CD4-positive, alpha-beta T cell (primary cell): ENCODE measurements at regions not wholly inside any gene's neighbourhood (a gene's known extent, or its start where the extent isn't known, plus 50 kb on each side); places are given as distances from the start of the nearest gene placed in this dataset.

Source experiments
- ATAC-seq: fragments of 200-7000 bp; cut with Tn5 transposase; one replicate; pipeline ENCODE4 v1.10.0; 2022; ENCODE audit warnings: mild to moderate bottlenecking; ENCODE audit not compliant: poor library complexity
- CTCF ChIA-PET: fragments of 350-600 bp; sonication (Branson Sonifier 250); formaldehyde crosslinking; loops from one replicate; lab custom pipeline; 2021; ENCODE audit warnings: antibody characterized with exemption, inconsistent platforms; lab: Charles Lee
- POLR2A ChIA-PET: fragments of 350-600 bp; sonication (Branson Sonifier 250); formaldehyde crosslinking; loops from one replicate; lab custom pipeline; 2021; ENCODE audit warnings: antibody characterized with exemption, inconsistent platforms; lab: Charles Lee
- DNase-seq, 14 experiments: peaks; one replicate each; pipeline ENCODE4 v3.0.0-alpha.2; 2013 to 2020; ENCODE audit warnings: mixed read lengths in 2 of 14
- H3K27ac ChIP-seq, 2 donors: one replicate each; pipeline versions ENCODE4 v1.5.1 to v1.7.0; 2013; ENCODE audit warnings: low read length in 2 of 2, low read depth in 1 of 2, mild to moderate bottlenecking in 1 of 2
- H3K27me3 ChIP-seq, 2 experiments: 1 replicate in 1 of 2; 2 replicates in 1 of 2; pipeline versions ENCODE4 v1.6.1 to v1.7.0; 2013; ENCODE audit warnings: low read length in 2 of 2, control low read depth in 1 of 2, mild to moderate bottlenecking in 1 of 2, moderate library complexity in 1 of 2; ENCODE audit not compliant: insufficient read depth in 2 of 2, control insufficient read depth in 1 of 2
- H3K36me3 ChIP-seq: one replicate; pipeline ENCODE4 v1.6.1; 2013; ENCODE audit warnings: low read length, control low read depth; ENCODE audit not compliant: insufficient read depth
- H3K4me1 ChIP-seq: one replicate; pipeline ENCODE4 v1.6.1; 2013; ENCODE audit warnings: low read length, control low read depth; ENCODE audit not compliant: insufficient read depth
- H3K4me3 ChIP-seq: one replicate; pipeline ENCODE4 v1.5.1; 2013; ENCODE audit warnings: mild to moderate bottlenecking, low read length, moderate library complexity
- H3K9me3 ChIP-seq, 2 experiments: 1 replicate in 1 of 2; 2 replicates in 1 of 2; pipeline versions ENCODE4 v1.6.1 to v1.7.0; 2013; ENCODE audit warnings: low read length in 2 of 2, mild to moderate bottlenecking in 2 of 2, control low read depth in 1 of 2, moderate library complexity in 1 of 2; ENCODE audit not compliant: control insufficient read depth in 1 of 2, insufficient read depth in 1 of 2
- H3K27ac Mint-ChIP-seq: one replicate; pipeline ENCODE4 v1.8.0; 2020; ENCODE audit warnings: mixed read lengths
- H3K27me3 Mint-ChIP-seq: one replicate; pipeline ENCODE4 v1.8.0; 2021; ENCODE audit warnings: mixed read lengths
- H3K36me3 Mint-ChIP-seq: one replicate; pipeline ENCODE4 v1.8.0; 2021; ENCODE audit warnings: low read depth, mixed read lengths
- H3K4me1 Mint-ChIP-seq: one replicate; pipeline ENCODE4 v1.8.0; 2021; ENCODE audit warnings: low read depth, mixed read lengths
- H3K4me3 Mint-ChIP-seq: one replicate; pipeline ENCODE4 v1.8.0; 2020; ENCODE audit warnings: mild to moderate bottlenecking, mixed read lengths
- H3K9me3 Mint-ChIP-seq: one replicate; pipeline ENCODE4 v1.8.0; 2020; ENCODE audit warnings: mixed read lengths
- intact Hi-C, 2 experiments: fragments of 100-400 bp; cut with DNase I in 1 of 2; cut with micrococcal nuclease in 1 of 2; formaldehyde crosslinking; loops; one replicate each; pipeline versions ENCODE4 v1.15.1 to v1.9.0; 2023 to 2025; cut with DNase I, micrococcal nuclease
- TF ChIP-seq, protein P1 (sequence below): fragments of 200-600 bp; IDR thresholded peaks from one replicate; pipeline ENCODE4 v1.8.0; 2022; ENCODE audit warnings: antibody characterized with exemption, mild to moderate bottlenecking

DNA sequence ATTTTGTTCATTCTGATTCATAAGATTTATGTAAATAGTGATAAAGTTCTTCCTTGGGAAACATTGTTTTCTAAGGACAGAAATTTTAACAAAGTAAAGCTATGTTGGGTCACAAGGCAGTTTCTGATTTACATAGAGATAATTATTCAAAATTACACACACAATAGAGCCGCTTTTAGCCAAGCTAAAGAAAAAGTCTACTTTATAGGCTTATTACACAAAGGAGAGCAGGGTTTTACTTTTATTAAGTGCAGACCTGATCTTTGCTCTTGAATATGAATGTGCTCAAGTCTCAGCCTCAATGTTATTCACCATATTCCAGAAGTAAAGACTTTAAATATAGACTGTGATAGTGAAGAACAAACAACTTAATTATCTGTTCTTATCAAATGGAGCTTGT is 787.8 kb upstream of the LINC00305 start:
- no peak overlapping the region for H3K4me3 Mint-ChIP-seq
- intact Hi-C loops, result no loop called here
- H3K27ac ChIP-seq, result no peak overlapping the region
- ChIA-PET POLR2A (no interaction called here), CTCF (no interaction called here)
- no peak for DNase-seq
- peaks cover 0 to 4% of the 10 kb centered on the region in 2 experiments for H3K9me3 ChIP-seq
- H3K36me3 Mint-ChIP-seq, result no peaks in the 10 kb centered on the region
- no peaks in the 10 kb centered on the region for H3K27me3 Mint-ChIP-seq
- no peak overlapping the region for H3K27ac Mint-ChIP-seq
- H3K27me3 ChIP-seq, result no peaks in the 10 kb centered on the region
- H3K4me1 ChIP-seq, result no peaks in the 10 kb centered on the region
- no peaks in the 10 kb centered on the region for H3K36me3 ChIP-seq
- H3K9me3 Mint-ChIP-seq, result peaks cover 2% of the 10 kb centered on the region
- H3K4me1 Mint-ChIP-seq, result no peaks in the 10 kb centered on the region
- TF ChIP-seq, protein P1, sequence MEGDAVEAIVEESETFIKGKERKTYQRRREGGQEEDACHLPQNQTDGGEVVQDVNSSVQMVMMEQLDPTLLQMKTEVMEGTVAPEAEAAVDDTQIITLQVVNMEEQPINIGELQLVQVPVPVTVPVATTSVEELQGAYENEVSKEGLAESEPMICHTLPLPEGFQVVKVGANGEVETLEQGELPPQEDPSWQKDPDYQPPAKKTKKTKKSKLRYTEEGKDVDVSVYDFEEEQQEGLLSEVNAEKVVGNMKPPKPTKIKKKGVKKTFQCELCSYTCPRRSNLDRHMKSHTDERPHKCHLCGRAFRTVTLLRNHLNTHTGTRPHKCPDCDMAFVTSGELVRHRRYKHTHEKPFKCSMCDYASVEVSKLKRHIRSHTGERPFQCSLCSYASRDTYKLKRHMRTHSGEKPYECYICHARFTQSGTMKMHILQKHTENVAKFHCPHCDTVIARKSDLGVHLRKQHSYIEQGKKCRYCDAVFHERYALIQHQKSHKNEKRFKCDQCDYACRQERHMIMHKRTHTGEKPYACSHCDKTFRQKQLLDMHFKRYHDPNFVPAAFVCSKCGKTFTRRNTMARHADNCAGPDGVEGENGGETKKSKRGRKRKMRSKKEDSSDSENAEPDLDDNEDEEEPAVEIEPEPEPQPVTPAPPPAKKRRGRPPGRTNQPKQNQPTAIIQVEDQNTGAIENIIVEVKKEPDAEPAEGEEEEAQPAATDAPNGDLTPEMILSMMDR, result no peak
- ATAC-seq, result no peak
- H3K4me3 ChIP-seq, result no peak overlapping the region

DNA sequence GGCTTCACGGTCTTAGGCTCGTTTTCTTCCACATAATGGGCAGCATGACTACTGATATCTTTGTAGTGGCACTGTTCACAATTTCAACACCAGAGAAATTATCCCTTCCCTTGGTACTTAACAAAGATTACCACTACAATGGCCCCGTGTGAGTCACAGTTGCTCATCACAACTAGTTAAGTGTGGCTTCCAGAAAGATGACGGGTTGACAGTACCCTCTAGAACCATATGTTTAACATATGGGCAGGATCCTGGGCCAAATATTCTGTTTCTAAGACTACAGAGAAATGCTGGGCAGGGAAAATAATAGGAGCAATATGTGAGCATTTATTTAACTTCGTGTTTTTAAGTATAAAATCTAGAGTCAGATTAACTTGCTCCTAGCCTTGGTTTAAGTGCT is 780.1 kb upstream of the LINC00305 start:
- no peak overlapping the region for H3K27ac Mint-ChIP-seq
- H3K9me3 ChIP-seq, result peaks cover 0 to 4% of the 10 kb centered on the region in 2 experiments
- POLR2A ChIA-PET, result no interaction called here
- no peaks in the 10 kb centered on the region for H3K27me3 Mint-ChIP-seq
- no peaks in the 10 kb centered on the region for H3K9me3 Mint-ChIP-seq
- CTCF ChIA-PET, result no interaction called here
- DNase-seq, result no peak
- no peaks in the 10 kb centered on the region for H3K4me1 Mint-ChIP-seq
- no peaks in the 10 kb centered on the region for H3K27me3 ChIP-seq
- H3K4me3 ChIP-seq, result no peak overlapping the region
- no peaks in the 10 kb centered on the region for H3K36me3 Mint-ChIP-seq
- no peak overlapping the region for H3K4me3 Mint-ChIP-seq
- TF ChIP-seq, protein P1, result no peak
- no peaks in the 10 kb centered on the region for H3K4me1 ChIP-seq
- no peaks in the 10 kb centered on the region for H3K36me3 ChIP-seq
- no peak overlapping the region for H3K27ac ChIP-seq
- intact Hi-C loops, result loop anchor here in 1 of 2 experiments (2.0 kb wide), 1 partner anchor 40 kb away; no protein-coding TSS in a partner anchor
- no peak for ATAC-seq

DNA sequence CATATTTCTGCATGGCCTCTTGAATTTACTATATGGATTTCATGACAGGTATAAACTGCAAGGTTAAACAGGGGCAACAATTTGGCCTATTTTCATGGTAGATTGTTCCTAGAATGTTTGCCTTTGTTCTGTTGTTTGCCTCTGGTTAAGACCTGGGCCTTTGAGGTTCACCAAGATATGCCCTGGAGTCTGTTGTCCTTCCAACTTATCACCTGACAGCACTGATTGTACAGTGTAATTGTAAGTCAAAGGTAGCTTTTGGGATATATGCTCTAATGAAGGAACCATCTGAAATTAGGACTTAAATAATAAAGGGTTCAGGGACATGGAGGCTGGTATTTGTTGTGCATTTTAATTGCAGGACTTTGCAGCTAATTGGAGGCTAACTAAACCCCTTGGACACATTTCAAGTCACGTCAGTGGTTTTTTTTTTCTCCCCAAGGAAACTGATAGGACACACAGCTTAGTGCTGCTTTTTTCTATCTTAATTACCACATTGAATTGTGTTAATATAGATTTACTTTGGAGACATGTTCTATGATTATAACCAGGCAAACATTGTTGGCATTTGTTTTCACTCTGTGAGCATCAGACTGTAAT is 771.2 kb upstream of the LINC00305 start:
- no peaks in the 10 kb centered on the region for H3K27me3 Mint-ChIP-seq
- intact Hi-C loops, result no loop called here
- Histone ChIP-seq H3K27me3 (no peaks in the 10 kb centered on the region), H3K4me3 (no peak overlapping the region), H3K4me1 (no peaks in the 10 kb centered on the region), H3K36me3 (no peaks in the 10 kb centered on the region), H3K9me3 (peaks cover 0 to 6% of the 10 kb centered on the region in 2 experiments), H3K27ac (no peak overlapping the region)
- H3K9me3 Mint-ChIP-seq, result peaks cover 2% of the 10 kb centered on the region
- no peak overlapping the region for H3K4me3 Mint-ChIP-seq
- TF ChIP-seq, protein P1, result no peak
- no peak for DNase-seq
- no peak for ATAC-seq
- CTCF ChIA-PET, result interaction anchor here (1.4 kb wide), 1 partner anchor 10 kb away, joined by 3 read pairs; no protein-coding TSS in a partner anchor
- POLR2A ChIA-PET, result no interaction called here
- no peaks in the 10 kb centered on the region for H3K36me3 Mint-ChIP-seq
- no peak overlapping the region for H3K27ac Mint-ChIP-seq
- no peaks in the 10 kb centered on the region for H3K4me1 Mint-ChIP-seq
